VCaP (cell line): ENCODE measurements at regions not wholly inside any gene's neighbourhood (a gene's known extent, or its start where the extent isn't known, plus 50 kb on each side); places are given as distances from the start of the nearest gene placed in this dataset.
A peak's percentile ranks its signal among the peaks of the same experiment; 100 is the strongest.

ENCODE experiments used
- H3K27ac ChIP-seq: fragments of 450-650 bp; 2 replicates; pipeline ENCODE4 v1.5.1; 2017
- TF ChIP-seq, protein P1 (sequence below): fragments of 450-650 bp; conservative IDR thresholded peaks from 2 replicates; pipeline ENCODE4 v1.5.1; 2017; ENCODE audit warnings: mild to moderate bottlenecking, moderate library complexity

DNA sequence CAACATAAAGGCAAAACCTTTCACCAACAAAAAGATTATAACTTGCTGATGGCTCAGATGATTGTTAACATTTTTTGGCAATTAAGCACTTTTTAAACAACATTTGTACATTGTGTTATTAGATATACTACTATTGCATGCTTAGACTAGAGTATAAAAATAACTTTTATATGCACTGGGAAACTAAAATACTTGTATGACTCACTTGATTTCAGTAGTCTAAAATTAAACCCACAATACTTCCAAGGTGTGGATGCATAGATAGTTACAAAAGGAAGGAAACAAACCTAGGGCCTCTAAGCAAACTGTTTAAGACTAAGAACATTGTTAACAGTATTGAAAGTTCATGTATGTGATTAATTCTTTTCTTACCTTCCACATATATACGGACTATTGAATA lies 1521.5 kb downstream of the OTOL1 start:
- H3K27ac ChIP-seq, result no peak overlapping the region
- TF ChIP-seq, protein P1, sequence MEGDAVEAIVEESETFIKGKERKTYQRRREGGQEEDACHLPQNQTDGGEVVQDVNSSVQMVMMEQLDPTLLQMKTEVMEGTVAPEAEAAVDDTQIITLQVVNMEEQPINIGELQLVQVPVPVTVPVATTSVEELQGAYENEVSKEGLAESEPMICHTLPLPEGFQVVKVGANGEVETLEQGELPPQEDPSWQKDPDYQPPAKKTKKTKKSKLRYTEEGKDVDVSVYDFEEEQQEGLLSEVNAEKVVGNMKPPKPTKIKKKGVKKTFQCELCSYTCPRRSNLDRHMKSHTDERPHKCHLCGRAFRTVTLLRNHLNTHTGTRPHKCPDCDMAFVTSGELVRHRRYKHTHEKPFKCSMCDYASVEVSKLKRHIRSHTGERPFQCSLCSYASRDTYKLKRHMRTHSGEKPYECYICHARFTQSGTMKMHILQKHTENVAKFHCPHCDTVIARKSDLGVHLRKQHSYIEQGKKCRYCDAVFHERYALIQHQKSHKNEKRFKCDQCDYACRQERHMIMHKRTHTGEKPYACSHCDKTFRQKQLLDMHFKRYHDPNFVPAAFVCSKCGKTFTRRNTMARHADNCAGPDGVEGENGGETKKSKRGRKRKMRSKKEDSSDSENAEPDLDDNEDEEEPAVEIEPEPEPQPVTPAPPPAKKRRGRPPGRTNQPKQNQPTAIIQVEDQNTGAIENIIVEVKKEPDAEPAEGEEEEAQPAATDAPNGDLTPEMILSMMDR, result no peak

DNA sequence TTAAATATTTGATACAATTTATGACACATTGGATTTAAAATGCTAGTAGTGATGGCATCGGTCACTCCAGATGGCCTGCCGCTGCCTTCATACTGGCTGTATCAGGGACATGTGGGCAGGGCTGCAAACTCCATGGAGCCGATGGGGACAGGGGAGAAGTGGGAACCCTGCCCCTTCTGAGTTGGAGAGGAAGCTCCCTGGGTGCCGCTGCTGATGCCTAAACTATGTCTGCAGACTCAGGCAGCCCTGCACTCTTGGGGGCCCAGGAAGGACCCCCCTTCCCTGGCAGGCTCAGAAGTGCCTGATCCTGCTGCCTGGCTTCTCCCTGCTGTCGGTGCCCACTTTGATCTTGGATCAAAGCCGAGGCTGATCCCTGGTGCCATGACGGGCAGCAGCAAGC lies 1522.1 kb downstream of the OTOL1 start:
- no peak overlapping the region for H3K27ac ChIP-seq
- TF ChIP-seq, protein P1, result no peak

DNA sequence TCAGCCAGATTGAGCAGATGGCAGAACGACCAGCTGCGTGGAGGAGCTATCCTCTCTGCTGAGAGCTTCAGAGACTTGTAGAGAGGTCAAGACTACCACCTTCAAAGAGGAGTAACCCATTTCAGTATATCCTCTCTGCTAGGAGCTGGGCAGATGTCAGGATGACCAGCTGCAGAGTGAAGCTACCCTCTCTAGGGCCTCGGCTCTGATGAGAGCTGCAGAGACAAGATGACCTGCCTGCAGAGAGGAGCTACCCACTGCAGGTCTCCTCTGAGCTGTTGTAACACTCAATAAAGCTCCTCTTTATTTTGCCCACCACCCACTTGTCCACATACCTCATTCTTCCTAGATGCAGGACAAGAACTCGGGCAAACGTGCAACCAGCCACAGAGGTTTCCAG lies 1522.7 kb downstream of the OTOL1 start:
- TF ChIP-seq, protein P1, result no peak
- no peak overlapping the region for H3K27ac ChIP-seq

DNA sequence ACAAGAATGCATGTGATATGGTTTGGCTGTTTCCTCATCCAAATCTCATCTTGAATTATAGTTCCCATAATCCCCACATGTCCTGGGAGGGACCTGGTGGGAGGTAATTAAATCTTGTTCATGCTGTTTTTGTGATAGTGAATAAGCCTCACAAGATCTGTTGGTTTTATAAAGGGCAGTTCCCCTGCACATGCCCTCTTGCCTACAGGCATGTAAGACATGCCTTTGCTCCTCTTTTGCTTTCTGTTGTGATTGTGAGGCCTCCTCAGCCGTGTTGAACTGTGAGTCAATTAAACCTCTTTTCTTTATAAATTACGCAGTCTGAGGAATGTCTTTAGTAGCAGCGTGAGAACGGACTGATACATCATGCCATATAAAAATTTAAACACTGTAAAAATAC lies 1537.0 kb downstream of the OTOL1 start:
- TF ChIP-seq, protein P1, result no peak
- H3K27ac ChIP-seq, result no peak overlapping the region

DNA sequence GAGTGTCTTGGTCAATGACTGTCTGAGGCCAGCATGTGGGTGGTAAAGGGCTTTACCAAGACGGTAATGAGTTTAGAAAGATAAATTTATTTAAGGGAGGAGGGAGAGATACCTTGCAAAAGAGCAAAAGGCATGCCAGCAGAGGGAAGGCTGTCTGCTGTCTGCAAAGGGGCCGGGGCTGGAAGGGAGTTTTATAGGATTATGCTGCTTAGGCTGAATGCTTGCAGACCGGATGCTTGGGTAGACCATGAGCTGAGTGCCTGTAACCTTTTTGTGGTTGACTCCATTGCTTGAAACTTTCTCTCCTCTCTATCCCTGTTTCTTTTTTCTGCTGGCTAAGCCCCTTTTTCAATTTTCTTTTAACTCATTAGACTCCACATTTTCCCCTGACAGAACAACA lies 1543.0 kb downstream of the OTOL1 start:
- TF ChIP-seq, protein P1, result no peak
- no peak overlapping the region for H3K27ac ChIP-seq

DNA sequence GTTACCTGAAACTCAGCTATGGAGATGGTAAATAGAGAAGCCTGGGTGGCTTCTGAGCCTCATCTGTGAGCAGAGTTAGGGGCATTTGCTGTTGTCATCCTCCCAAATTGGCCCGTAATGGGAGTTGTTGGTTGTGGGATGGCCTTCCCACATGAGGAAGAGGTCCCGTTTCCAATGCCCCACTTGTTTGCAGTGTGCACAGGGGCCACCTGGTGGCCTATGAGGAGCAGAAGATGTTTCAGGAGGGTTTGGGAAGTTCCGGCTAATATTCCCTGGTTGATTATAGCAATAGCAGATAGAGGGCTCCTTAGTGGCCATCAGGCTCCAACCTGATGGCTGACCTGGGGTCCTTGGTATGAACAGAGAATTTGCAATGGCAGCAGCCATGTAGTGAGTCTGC lies 1546.5 kb downstream of the OTOL1 start:
- TF ChIP-seq, protein P1, result peak; percentile 66
- no peak overlapping the region for H3K27ac ChIP-seq

DNA sequence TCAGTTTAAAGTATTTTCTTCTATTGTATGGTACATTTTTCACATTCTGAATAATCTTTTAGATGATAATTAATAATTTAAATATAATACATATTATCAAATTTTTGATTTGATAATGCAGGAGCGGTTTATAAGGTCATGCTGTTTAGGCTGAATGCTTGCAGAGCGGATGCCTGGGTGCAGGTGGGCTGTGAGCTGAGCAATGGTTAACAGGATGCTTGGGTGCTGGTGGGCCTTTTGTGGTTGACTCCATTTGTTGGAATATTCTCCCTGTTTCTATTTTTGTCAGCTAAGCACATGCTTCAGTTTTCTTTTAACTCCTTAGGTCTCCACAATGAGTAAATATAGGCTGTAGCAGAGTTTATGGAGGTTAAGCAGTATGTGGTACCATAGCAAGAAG lies 1549.3 kb downstream of the OTOL1 start:
- TF ChIP-seq, protein P1, result no peak
- no peak overlapping the region for H3K27ac ChIP-seq

DNA sequence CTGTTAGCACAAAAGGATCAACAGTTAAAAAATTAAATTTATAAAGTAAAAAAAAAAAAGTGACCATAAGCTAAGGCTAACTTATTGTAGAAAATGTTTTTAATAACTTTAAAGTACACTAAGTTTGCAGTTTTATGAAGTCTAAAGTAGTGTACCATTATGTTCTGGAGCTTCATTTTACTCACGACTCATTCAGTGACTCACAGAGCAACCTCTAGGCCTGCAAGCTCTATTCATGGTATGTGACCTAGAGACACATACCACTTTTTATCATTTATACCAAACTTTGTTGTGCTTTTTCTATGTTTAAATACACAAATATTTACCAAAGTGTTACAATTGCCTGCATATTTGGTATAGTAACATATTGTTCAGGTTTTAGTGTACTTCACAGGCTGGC lies 1552.3 kb downstream of the OTOL1 start:
- TF ChIP-seq, protein P1, result no peak
- no peak overlapping the region for H3K27ac ChIP-seq
